Suprapubic skin (tissue), 4 donors: ENCODE measurements at regions not wholly inside any gene's neighbourhood (a gene's known extent, or its start where the extent isn't known, plus 50 kb on each side); places are given as distances from the start of the nearest gene placed in this dataset.

Experiments used
- DNase-seq, 2 donors: peaks; one replicate each; pipeline ENCODE4 v3.0.0-alpha.2; 2019; ENCODE audit warnings: low spot score in 2 of 2
- H3K27ac ChIP-seq: fragments of 200-600 bp; sonication (generic); one replicate; pipeline ENCODE4 v1.5.1; 2019
- H3K27me3 ChIP-seq: fragments of 200-600 bp; sonication (generic); one replicate; pipeline ENCODE4 v1.5.1; 2019
- H3K36me3 ChIP-seq: fragments of 200-600 bp; sonication (generic); one replicate; pipeline ENCODE4 v1.5.1; 2019
- H3K4me1 ChIP-seq: fragments of 200-600 bp; sonication (generic); one replicate; pipeline ENCODE4 v1.5.1; 2019
- H3K4me3 ChIP-seq: fragments of 200-600 bp; sonication (generic); one replicate; pipeline ENCODE4 v1.5.1; 2019; ENCODE audit warnings: mild to moderate bottlenecking
- H3K9me3 ChIP-seq: fragments of 200-600 bp; sonication (generic); one replicate; pipeline ENCODE4 v1.5.1; 2019
- CTCF ChIP-seq, 2 donors: fragments of 200-600 bp in 1 of 2; fragments of 450-650 bp in 1 of 2; sonication (generic) in 1 of 2; IDR thresholded peaks; one replicate each; pipeline ENCODE4 v1.5.1; 2016 to 2019; ENCODE audit warnings: antibody characterized with exemption in 2 of 2, mild to moderate bottlenecking in 1 of 2, moderate library complexity in 1 of 2
- EP300 ChIP-seq: sonication (generic); formaldehyde crosslinking; IDR thresholded peaks from one replicate; pipeline ENCODE4 v1.6.1; 2017; ENCODE audit warnings: antibody characterized with exemption
- POLR2A ChIP-seq, 2 donors: fragments of 450-650 bp; IDR thresholded peaks; one replicate each; pipeline ENCODE4 v1.6.1; 2017; ENCODE audit warnings: antibody characterized with exemption in 2 of 2, mild to moderate bottlenecking in 2 of 2, moderate library complexity in 2 of 2
- POLR2AphosphoS5 ChIP-seq, 3 donors: sonication (generic); formaldehyde crosslinking; IDR thresholded peaks; one replicate each; pipeline ENCODE4 v1.6.1; 2017; ENCODE audit warnings: antibody characterized with exemption in 3 of 3
- WGBS: methylation state at CpG from one replicate; pipeline ENCODE4 v1.1.5; 2018; 5-methylcytosine and 5-hydroxymethylcytosine counted together

GRCh38 chr11:36791957-36792356 lies 193.9 kb upstream of the RAG2 start:
- 91% methylated on average over 2 of the region's 2 CpGs for WGBS
- Histone ChIP-seq H3K4me3 (no peak overlapping the region), H3K27ac (no peak overlapping the region), H3K9me3 (no peaks in the 10 kb centered on the region), H3K36me3 (no peaks in the 10 kb centered on the region), H3K27me3 (no peaks in the 10 kb centered on the region), H3K4me1 (no peaks in the 10 kb centered on the region)
- TF ChIP-seq CTCF (IDR thresholded peaks at IDR 0.05): no peak
- no peak for TF ChIP-seq POLR2AphosphoS5 (IDR thresholded peaks at IDR 0.05)
- TF ChIP-seq POLR2A (IDR thresholded peaks at IDR 0.05): no peak
- no peak for TF ChIP-seq EP300
- no peak for DNase-seq

GRCh38 chr11:36790526-36790925 lies 192.5 kb upstream of the RAG2 start:
- H3K36me3 ChIP-seq: no peaks in the 10 kb centered on the region
- H3K9me3 ChIP-seq: no peaks in the 10 kb centered on the region
- H3K4me1 ChIP-seq: no peaks in the 10 kb centered on the region
- no peak for DNase-seq
- TF ChIP-seq POLR2A (IDR thresholded peaks at IDR 0.05) (no peak), CTCF (IDR thresholded peaks at IDR 0.05) (no peak), EP300 (no peak), POLR2AphosphoS5 (IDR thresholded peaks at IDR 0.05) (no peak)
- H3K27me3 ChIP-seq: no peaks in the 10 kb centered on the region
- WGBS: 70% methylated on average over 3 of the region's 3 CpGs
- H3K27ac ChIP-seq: no peak overlapping the region
- no peak overlapping the region for H3K4me3 ChIP-seq

- TF ChIP-seq CTCF (IDR thresholded peaks at IDR 0.05) (no peak), EP300 (no peak), POLR2A (IDR thresholded peaks at IDR 0.05) (no peak), POLR2AphosphoS5 (IDR thresholded peaks at IDR 0.05) (no peak)
- no peak overlapping the region for H3K4me3 ChIP-seq
- H3K36me3 ChIP-seq: no peaks in the 10 kb centered on the region
- WGBS: 23% methylated on average over 1 of the region's 1 CpG
- H3K4me1 ChIP-seq: no peaks in the 10 kb centered on the region
- no peaks in the 10 kb centered on the region for H3K9me3 ChIP-seq
- peaks cover 7% of the 10 kb centered on the region for H3K27me3 ChIP-seq
- DNase-seq: no peak
- H3K27ac ChIP-seq: no peak overlapping the region
Observed at GRCh38 chr11:36783808-36784207, 185.8 kb upstream of the RAG2 start.

- Histone ChIP-seq H3K36me3 (no peaks in the 10 kb centered on the region), H3K4me1 (peaks cover 7% of the 10 kb centered on the region), H3K27ac (no peak overlapping the region), H3K4me3 (no peak overlapping the region), H3K9me3 (no peaks in the 10 kb centered on the region), H3K27me3 (peaks cover 6% of the 10 kb centered on the region)
- 94% methylated on average over 3 of the region's 3 CpGs for WGBS
- TF ChIP-seq EP300 (no peak), CTCF (IDR thresholded peaks at IDR 0.05) (no peak), POLR2AphosphoS5 (IDR thresholded peaks at IDR 0.05) (no peak), POLR2A (IDR thresholded peaks at IDR 0.05) (no peak)
- no peak for DNase-seq
Observed at GRCh38 chr11:36779791-36780190, 181.8 kb upstream of the RAG2 start.

GRCh38 chr11:36777311-36777710 lies 179.3 kb upstream of the RAG2 start:
- peaks cover 7% of the 10 kb centered on the region for H3K4me1 ChIP-seq
- no peaks in the 10 kb centered on the region for H3K27me3 ChIP-seq
- DNase-seq: no peak
- H3K9me3 ChIP-seq: no peaks in the 10 kb centered on the region
- no peak overlapping the region for H3K27ac ChIP-seq
- no peak overlapping the region for H3K4me3 ChIP-seq
- H3K36me3 ChIP-seq: no peaks in the 10 kb centered on the region
- WGBS: 23% methylated on average over 2 of the region's 2 CpGs
- TF ChIP-seq EP300: no peak
- TF ChIP-seq POLR2AphosphoS5 (IDR thresholded peaks at IDR 0.05): no peak
- TF ChIP-seq CTCF (IDR thresholded peaks at IDR 0.05): no peak
- TF ChIP-seq POLR2A (IDR thresholded peaks at IDR 0.05): no peak
